IMR-90 (cell line): ENCODE measurements at regions not wholly inside any gene's neighbourhood (a gene's known extent, or its start where the extent isn't known, plus 50 kb on each side); places are given as distances from the start of the nearest gene placed in this dataset.

Experiments
- ATAC-seq: fragments of 200-7000 bp; cut with Tn5 transposase; 2 replicates; pipeline ENCODE4 v1.9.1; 2020; ENCODE audit warnings: low read depth, mild to moderate bottlenecking, moderate library complexity
- BruUV-seq: library from RNA; stranded (reverse); fragments of 400-500 nt; replicated peaks from 2 replicates; lab custom pipeline; 2021; lab: Mats Ljungman, UMichigan
- CTCF ChIA-PET: fragments of 300-600 bp; formaldehyde crosslinking; extraction: SDS; loops from one replicate; lab custom pipeline; 2021; ENCODE audit warnings: antibody characterized with exemption; lab: Yijun Ruan, JAX
- POLR2A ChIA-PET: fragments of 300-600 bp; sonication (Branson Sonifier 250); formaldehyde crosslinking; loops from one replicate; lab custom pipeline; 2022; ENCODE audit warnings: antibody characterized with exemption; ENCODE audit not compliant: unreplicated experiment; lab: Charles Lee
- DNase-seq: peaks from one replicate; pipeline ENCODE4 v3.0.0; 2013
- H2AFZ ChIP-seq: replicated peaks from 2 replicates; pipeline ENCODE3; 2013; ENCODE audit warnings: low read length, mild to moderate bottlenecking; ENCODE audit not compliant: poor library complexity
- H2AK5ac ChIP-seq: 2 replicates; pipeline ENCODE4 v1.6.1; 2013; ENCODE audit warnings: low read depth, low read length, inconsistent platforms
- H2AK9ac ChIP-seq: replicated peaks from 2 replicates; pipeline ENCODE3; 2013; ENCODE audit warnings: mild to moderate bottlenecking, low read depth, low read length, moderate library complexity; ENCODE audit not compliant: poor library complexity
- H2BK120ac ChIP-seq: 2 replicates; pipeline ENCODE4 v1.6.1; 2013; ENCODE audit warnings: low read depth, low read length, inconsistent platforms
- H2BK15ac ChIP-seq: 3 replicates; pipeline ENCODE4 v1.6.1; 2013; ENCODE audit warnings: low read depth, low read length, inconsistent platforms
- H2BK20ac ChIP-seq: 2 replicates; pipeline ENCODE4 v1.6.1; 2013; ENCODE audit warnings: low read depth, mild to moderate bottlenecking, inconsistent platforms, low read length, moderate library complexity
- H2BK5ac ChIP-seq: 2 replicates; pipeline ENCODE4 v1.6.1; 2013; ENCODE audit warnings: mild to moderate bottlenecking, low read depth, low read length, inconsistent platforms; ENCODE audit not compliant: poor library complexity, severe bottlenecking
- H3K14ac ChIP-seq: replicated peaks from 2 replicates; pipeline ENCODE4 v1.6.1; 2013; ENCODE audit warnings: low read depth, low read length, inconsistent platforms
- H3K18ac ChIP-seq: 2 replicates; pipeline ENCODE4 v1.6.1; 2013; ENCODE audit warnings: low read depth, low read length, control low read depth
- H3K23ac ChIP-seq: 2 replicates; pipeline ENCODE4 v1.6.1; 2013; ENCODE audit warnings: low read depth, low read length, inconsistent platforms
- H3K27ac ChIP-seq: 2 replicates; pipeline ENCODE4 v1.5.1; 2013; ENCODE audit warnings: mild to moderate bottlenecking, control low read depth, low read length; ENCODE audit not compliant: insufficient read depth
- H3K27me3 ChIP-seq: 2 replicates; pipeline ENCODE4 v1.6.1; 2013; ENCODE audit warnings: low read length; ENCODE audit not compliant: control insufficient read depth, insufficient read depth
- H3K36me3 ChIP-seq: 2 replicates; pipeline ENCODE4 v1.6.1; 2013; ENCODE audit warnings: low read length, mixed read lengths; ENCODE audit not compliant: control insufficient read depth, insufficient read depth
- H3K4ac ChIP-seq: 2 replicates; pipeline ENCODE4 v1.6.1; 2013; ENCODE audit warnings: low read depth, low read length, inconsistent platforms
- H3K4me1 ChIP-seq: 2 replicates; pipeline ENCODE4 v1.6.1; 2013; ENCODE audit warnings: low read length, mixed read lengths; ENCODE audit not compliant: control insufficient read depth, insufficient read depth
- H3K4me2 ChIP-seq: 2 replicates; pipeline ENCODE4 v1.6.1; 2013; ENCODE audit warnings: low read depth, mild to moderate bottlenecking, control low read depth, low read length, moderate library complexity
- H3K4me3 ChIP-seq: 2 replicates; pipeline ENCODE4 v1.5.1; 2013; ENCODE audit warnings: low read depth, mild to moderate bottlenecking, control low read depth, low read length, moderate library complexity; ENCODE audit not compliant: insufficient read depth
- H3K56ac ChIP-seq: 2 replicates; pipeline ENCODE4 v1.6.1; 2013; ENCODE audit warnings: low read length, inconsistent platforms; ENCODE audit not compliant: insufficient read depth; ENCODE audit errors: extremely low read depth
- H3K79me1 ChIP-seq, 2 experiments: 2 replicates each; pipeline ENCODE4 v1.6.1; 2013; ENCODE audit warnings: low read length in 2 of 2, inconsistent platforms in 1 of 2, low read depth in 1 of 2
- H3K9ac ChIP-seq: 2 replicates; pipeline ENCODE4 v1.6.1; 2013; ENCODE audit warnings: low read depth, low read length, control low read depth
- H3K9me1 ChIP-seq: 2 replicates; pipeline ENCODE4 v1.6.1; 2013; ENCODE audit warnings: low read length, inconsistent platforms; ENCODE audit not compliant: insufficient read depth
- H3K9me3 ChIP-seq: 2 replicates; pipeline ENCODE4 v1.6.1; 2013; ENCODE audit warnings: low read length; ENCODE audit not compliant: control insufficient read depth, insufficient read depth
- H4K20me1 ChIP-seq: 2 replicates; pipeline ENCODE4 v1.6.1; 2013; ENCODE audit warnings: low read length, inconsistent platforms; ENCODE audit not compliant: insufficient read depth
- H4K5ac ChIP-seq: 2 replicates; pipeline ENCODE4 v1.6.1; 2013; ENCODE audit warnings: mild to moderate bottlenecking, low read depth, low read length, control low read depth
- H4K8ac ChIP-seq, 2 experiments: 2 replicates each; pipeline ENCODE4 v1.6.1; 2013; ENCODE audit warnings: low read depth in 2 of 2, low read length in 2 of 2, control low read depth in 1 of 2, inconsistent platforms in 1 of 2
- H4K91ac ChIP-seq: 2 replicates; pipeline ENCODE4 v1.6.1; 2013; ENCODE audit warnings: low read depth, low read length, inconsistent platforms; ENCODE audit not compliant: insufficient read depth
- BHLHE40 ChIP-seq: fragments of 150-350 bp; IDR thresholded peaks from 2 replicates; pipeline ENCODE4 v1.6.1; 2016; ENCODE audit warnings: mild to moderate bottlenecking, low read depth, low read length
- CEBPB ChIP-seq: IDR thresholded peaks from 2 replicates; pipeline ENCODE4 v1.6.1; 2012; ENCODE audit warnings: low read depth, low read length, improper control_type of control experiment
- CHD1 ChIP-seq: IDR thresholded peaks from 2 replicates; pipeline ENCODE4 v1.6.1; 2012; ENCODE audit warnings: low read depth, low read length, improper control_type of control experiment
- CTCF ChIP-seq: conservative IDR thresholded peaks from 2 replicates; pipeline ENCODE4 v1.5.1; 2012; ENCODE audit warnings: mild to moderate bottlenecking, low read depth, low read length, improper control_type of control experiment
- ELK1 ChIP-seq: fragments of 150-350 bp; IDR thresholded peaks from 2 replicates; pipeline ENCODE4 v1.6.1; 2016; ENCODE audit warnings: low read depth, mild to moderate bottlenecking, low read length, moderate library complexity, borderline replicate concordance
- MAZ ChIP-seq: IDR thresholded peaks from 2 replicates; pipeline ENCODE4 v1.6.1; 2012; ENCODE audit warnings: low read depth, mild to moderate bottlenecking, low read length, improper control_type of control experiment, moderate library complexity, borderline replicate concordance
- MXI1 ChIP-seq: IDR thresholded peaks from 2 replicates; pipeline ENCODE4 v1.6.1; 2012; ENCODE audit warnings: low read depth, mild to moderate bottlenecking, low read length, moderate library complexity, borderline replicate concordance
- RCOR1 ChIP-seq: IDR thresholded peaks from 2 replicates; pipeline ENCODE4 v1.6.1; 2012; ENCODE audit warnings: mild to moderate bottlenecking, low read length, improper control_type of control experiment; ENCODE audit not compliant: insufficient replicate concordance
- RFX5 ChIP-seq: IDR thresholded peaks from 2 replicates; pipeline ENCODE4 v1.8.0; 2012; ENCODE audit warnings: low read depth, mild to moderate bottlenecking, low read length, moderate library complexity
- WGBS, 2 experiments: methylation state at CpG; one replicate each; pipeline versions ENCODE4 v1.1.5 to v1.1.7; 2013; ENCODE audit warnings: missing lambda C conversion rate in 2 of 2; ENCODE audit not compliant: insufficient read length in 1 of 2; ENCODE audit errors: extremely low coverage in 2 of 2; 5-methylcytosine and 5-hydroxymethylcytosine counted together
- dilution Hi-C: fragments of 300-500 bp; cut with HindIII; formaldehyde crosslinking; loops from one replicate; pipeline ENCODE4 v1.14.3; 2018; ENCODE audit warnings: low sequenced_read_pairs; ENCODE audit not compliant: unreplicated experiment
- in situ Hi-C: fragments of 300-500 bp; cut with MboI; formaldehyde crosslinking; loops from 3 replicates; pipeline ENCODE4 v1.14.3; 2019; ENCODE audit warnings: low sequenced_read_pairs, inconsistent platforms, mixed read lengths
- intact Hi-C: fragments of 100-400 bp; cut with micrococcal nuclease; formaldehyde crosslinking; loops from 2 replicates; pipeline ENCODE4 v1.10.0; 2022

- H3K27ac ChIP-seq: no peak overlapping the region
- H4K8ac ChIP-seq: no peak overlapping the region
- H2BK5ac ChIP-seq: no peak overlapping the region
- no peak for TF ChIP-seq CHD1
- no peak for TF ChIP-seq ELK1
- TF ChIP-seq RFX5: no peak
- TF ChIP-seq CEBPB: no peak
- TF ChIP-seq BHLHE40: no peak
- TF ChIP-seq CTCF: no peak
- TF ChIP-seq RCOR1: no peak
- TF ChIP-seq MAZ: no peak
- TF ChIP-seq MXI1: no peak
- no peak overlapping the region for H3K9ac ChIP-seq
- no peaks in the 10 kb centered on the region; the same call in none of the 2 replicates for H3K4me1 ChIP-seq
- H3K4me3 ChIP-seq: no peak overlapping the region
- no peak overlapping the region for H2AK9ac ChIP-seq
- CTCF ChIA-PET: no interaction called here
- no peak overlapping the region for H3K56ac ChIP-seq
- H3K27me3 ChIP-seq: no peaks in the 10 kb centered on the region
- no peaks in the 10 kb centered on the region for H3K9me1 ChIP-seq
- no TSS peak for BruUV-seq
- H3K4me2 ChIP-seq: no peak overlapping the region
- no CpG with 5 or more reads among the region's 4 CpGs for WGBS, 2 experiments
- H3K14ac ChIP-seq: no peak overlapping the region
- H2BK15ac ChIP-seq: no peak overlapping the region
- H2AK5ac ChIP-seq: no peak overlapping the region
- H4K91ac ChIP-seq: no peak overlapping the region
- dilution Hi-C loops (no loop called here), intact Hi-C loops (no loop called here), in situ Hi-C loops (no loop called here)
- H2BK20ac ChIP-seq: no peak overlapping the region
- H3K79me1 ChIP-seq: no peaks in the 10 kb centered on the region
- H3K36me3 ChIP-seq: no peaks in the 10 kb centered on the region
- no peaks in the 10 kb centered on the region for H3K9me3 ChIP-seq
- no peak overlapping the region for H4K5ac ChIP-seq
- H3K18ac ChIP-seq: no peak overlapping the region
- no peak overlapping the region for H2BK120ac ChIP-seq
- H2AFZ ChIP-seq: no peak overlapping the region
- H4K20me1 ChIP-seq: no peaks in the 10 kb centered on the region
- DNase-seq: no peak
- ATAC-seq: no peak
- POLR2A ChIA-PET: no interaction called here
- H3K4ac ChIP-seq: no peak overlapping the region
- no peak overlapping the region for H3K23ac ChIP-seq
Measured at GRCh38 chr10:21308946-21309345, 216.5 kb downstream of the SKIDA1 start.
